AG09309 (cell line): ENCODE measurements at regions not wholly inside any gene's neighbourhood (a gene's known extent, or its start where the extent isn't known, plus 50 kb on each side); places are given as distances from the start of the nearest gene placed in this dataset.

Experiments
- DNase-seq: peaks from one replicate; pipeline ENCODE4 v3.0.0-alpha.2; 2010; ENCODE audit warnings: low read depth
- H3K4me3 ChIP-seq: 2 replicates; pipeline ENCODE4 v1.5.1; 2011; ENCODE audit warnings: mild to moderate bottlenecking, low read depth, low read length, moderate library complexity; ENCODE audit not compliant: control insufficient read depth
- TF ChIP-seq, protein P1 (sequence below): IDR thresholded peaks from 2 replicates; pipeline ENCODE4 v1.5.1; 2011; ENCODE audit warnings: mild to moderate bottlenecking, low read depth, low read length, inconsistent platforms; ENCODE audit not compliant: insufficient read depth, control insufficient read depth; ENCODE audit errors: missing control alignments

DNA sequence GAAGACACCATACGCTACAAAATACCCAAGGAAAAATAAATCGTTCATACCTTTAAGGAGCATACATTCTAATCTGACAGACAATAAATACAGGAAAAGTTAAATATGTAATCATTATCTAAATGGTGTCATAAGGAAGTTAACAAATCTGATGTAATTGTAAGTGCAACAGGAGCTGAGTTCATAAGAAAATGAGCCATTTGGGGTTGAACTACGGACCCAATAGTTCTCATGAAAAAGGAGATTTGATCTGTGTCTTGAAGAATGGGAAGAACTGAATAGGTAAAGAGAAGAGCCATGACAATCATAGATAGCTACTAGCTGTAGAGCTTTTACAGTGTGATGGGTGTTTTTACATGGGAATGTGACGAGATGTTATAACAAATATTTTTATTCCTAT is 175.6 kb downstream of the ANKRD50 start:
- TF ChIP-seq, protein P1, sequence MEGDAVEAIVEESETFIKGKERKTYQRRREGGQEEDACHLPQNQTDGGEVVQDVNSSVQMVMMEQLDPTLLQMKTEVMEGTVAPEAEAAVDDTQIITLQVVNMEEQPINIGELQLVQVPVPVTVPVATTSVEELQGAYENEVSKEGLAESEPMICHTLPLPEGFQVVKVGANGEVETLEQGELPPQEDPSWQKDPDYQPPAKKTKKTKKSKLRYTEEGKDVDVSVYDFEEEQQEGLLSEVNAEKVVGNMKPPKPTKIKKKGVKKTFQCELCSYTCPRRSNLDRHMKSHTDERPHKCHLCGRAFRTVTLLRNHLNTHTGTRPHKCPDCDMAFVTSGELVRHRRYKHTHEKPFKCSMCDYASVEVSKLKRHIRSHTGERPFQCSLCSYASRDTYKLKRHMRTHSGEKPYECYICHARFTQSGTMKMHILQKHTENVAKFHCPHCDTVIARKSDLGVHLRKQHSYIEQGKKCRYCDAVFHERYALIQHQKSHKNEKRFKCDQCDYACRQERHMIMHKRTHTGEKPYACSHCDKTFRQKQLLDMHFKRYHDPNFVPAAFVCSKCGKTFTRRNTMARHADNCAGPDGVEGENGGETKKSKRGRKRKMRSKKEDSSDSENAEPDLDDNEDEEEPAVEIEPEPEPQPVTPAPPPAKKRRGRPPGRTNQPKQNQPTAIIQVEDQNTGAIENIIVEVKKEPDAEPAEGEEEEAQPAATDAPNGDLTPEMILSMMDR = no peak
- no peak overlapping the region for H3K4me3 ChIP-seq
- DNase-seq = no peak

DNA sequence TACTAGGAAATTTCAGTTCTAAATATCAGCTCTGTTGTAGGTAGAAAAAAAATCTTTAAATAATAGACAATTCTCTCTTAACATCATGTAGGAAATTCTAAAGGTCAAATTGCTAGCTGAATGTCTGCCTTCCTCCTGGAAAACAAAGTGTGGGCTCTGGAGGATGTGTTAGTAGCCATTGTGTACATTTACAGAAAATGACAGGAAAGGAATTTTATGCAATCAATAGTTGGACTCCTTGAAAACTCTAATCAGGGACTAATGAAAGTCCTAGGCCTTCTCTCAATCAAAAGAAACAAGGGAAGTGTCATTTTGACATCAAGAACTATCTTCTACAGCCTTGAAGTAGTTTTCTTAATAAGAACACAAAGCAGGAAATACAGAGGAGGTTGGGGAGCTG is 174.6 kb downstream of the ANKRD50 start:
- no peak overlapping the region for H3K4me3 ChIP-seq
- DNase-seq = no peak
- TF ChIP-seq, protein P1 = no peak

DNA sequence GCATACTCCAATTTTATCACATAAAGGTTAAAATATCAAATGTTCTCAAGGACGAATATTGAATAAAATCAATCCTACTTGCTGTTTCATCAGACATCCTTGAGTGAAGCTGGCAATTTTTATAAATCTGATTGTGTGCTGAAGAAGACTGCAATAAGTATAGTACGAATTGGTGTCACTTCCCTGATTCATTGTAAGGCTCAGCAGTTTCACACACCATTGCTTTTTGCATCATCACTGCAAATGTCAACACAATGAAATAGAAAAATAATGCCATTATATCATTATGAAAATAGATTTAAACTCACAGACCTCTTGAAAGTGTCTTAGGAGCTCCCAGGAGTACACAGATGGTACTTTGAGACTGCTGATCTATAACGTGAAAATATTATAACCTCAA is 172.5 kb downstream of the ANKRD50 start:
- DNase-seq = no peak
- no peak overlapping the region for H3K4me3 ChIP-seq
- TF ChIP-seq, protein P1 = no peak

DNA sequence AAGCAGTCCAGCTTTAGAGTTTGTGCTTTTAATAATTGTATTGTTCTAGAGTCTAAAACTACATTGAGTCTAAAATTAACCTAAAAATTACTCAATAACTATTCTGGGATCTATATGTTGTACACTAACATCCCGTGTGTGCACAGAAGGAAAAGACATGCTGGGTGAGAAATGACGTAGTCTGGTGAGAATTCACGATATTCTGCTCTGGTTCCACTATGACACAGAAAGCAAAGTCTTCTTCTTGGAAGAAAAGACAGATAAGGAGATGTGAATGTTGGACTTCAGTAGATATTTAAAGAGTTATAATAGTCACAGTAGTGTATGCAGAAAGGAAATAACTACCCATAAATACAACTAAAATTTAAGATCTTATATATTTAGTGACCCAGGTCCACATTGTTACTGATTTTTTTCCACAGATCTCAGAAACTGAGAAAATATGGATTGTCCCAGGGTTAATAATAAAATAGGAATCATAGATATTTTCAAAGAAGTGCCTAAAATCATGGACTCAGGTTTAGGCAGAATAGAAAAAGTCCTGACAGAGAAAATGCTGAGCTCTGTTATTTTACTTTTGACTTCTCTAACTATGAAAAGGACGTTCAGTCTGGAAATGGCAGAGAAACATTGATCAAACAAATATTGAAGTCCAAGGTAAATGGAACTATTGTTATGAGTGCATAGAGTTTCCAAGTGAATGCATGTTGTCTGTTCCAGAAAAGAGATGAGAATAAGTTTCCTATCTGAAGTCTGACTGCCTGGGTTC is 170.7 kb downstream of the ANKRD50 start:
- no peak for DNase-seq
- no peak overlapping the region for H3K4me3 ChIP-seq
- TF ChIP-seq, protein P1 = no peak

DNA sequence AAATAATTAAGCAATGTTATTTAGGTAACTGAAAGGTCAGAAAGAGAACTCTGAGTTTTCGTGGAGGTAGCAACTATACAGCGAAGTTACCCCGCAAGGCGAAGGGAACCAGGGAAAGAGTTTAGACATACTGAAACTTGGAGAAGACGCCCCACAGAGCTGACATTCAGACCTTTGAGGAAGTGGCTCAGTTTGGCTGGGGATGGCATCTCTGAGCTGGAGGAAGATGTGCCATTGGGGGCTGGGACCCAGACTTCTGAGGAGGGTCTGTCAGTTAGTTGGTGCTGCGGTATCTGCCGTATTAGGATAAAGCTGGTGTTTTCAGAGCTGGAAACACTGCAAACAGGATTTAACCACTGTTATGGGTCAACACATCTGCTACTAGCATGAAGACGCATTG is 156.6 kb downstream of the ANKRD50 start:
- TF ChIP-seq, protein P1 = no peak
- no peak for DNase-seq
- no peak overlapping the region for H3K4me3 ChIP-seq

DNA sequence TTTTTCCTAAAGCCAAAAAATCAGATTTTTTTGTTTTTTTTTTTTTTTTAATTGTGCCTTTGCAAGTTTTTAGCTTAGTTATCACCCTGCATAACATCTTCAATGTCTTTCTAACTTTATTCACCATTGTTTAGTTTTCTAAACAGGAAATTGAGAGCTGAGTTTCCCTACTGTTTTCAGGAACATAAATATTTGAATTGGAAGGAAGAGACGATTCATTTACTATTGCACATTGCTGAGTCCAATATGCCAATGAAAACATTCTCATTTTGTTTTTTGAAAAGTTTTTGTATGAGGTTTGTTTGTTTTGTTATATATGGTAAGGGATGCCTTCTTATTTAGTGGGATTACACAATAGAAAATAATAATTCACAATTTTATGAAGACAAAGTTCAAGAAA is 148.4 kb downstream of the ANKRD50 start:
- H3K4me3 ChIP-seq = no peak overlapping the region
- TF ChIP-seq, protein P1 = no peak
- DNase-seq = no peak
